Ovary (tissue), 3 donors: ENCODE measurements at regions not wholly inside any gene's neighbourhood (a gene's known extent, or its start where the extent isn't known, plus 50 kb on each side); places are given as distances from the start of the nearest gene placed in this dataset.

Experiments used
- POLR2A ChIP-seq: fragments of 450-650 bp; IDR thresholded peaks from one replicate; pipeline ENCODE4 v1.6.1; 2017; ENCODE audit warnings: antibody characterized with exemption, mild to moderate bottlenecking, moderate library complexity
- TF ChIP-seq, protein P1 (sequence below), 3 donors: fragments of 450-650 bp in 2 of 3; fragments of 200-600 bp in 1 of 3; IDR thresholded peaks; one replicate each; pipeline versions ENCODE4 v1.5.1 to v1.8.0; 2016 to 2022; ENCODE audit warnings: antibody characterized with exemption in 3 of 3, mild to moderate bottlenecking in 1 of 3
- donor health status: DM: no; HTN: no; CAD: no.

- TF ChIP-seq, protein P1, sequence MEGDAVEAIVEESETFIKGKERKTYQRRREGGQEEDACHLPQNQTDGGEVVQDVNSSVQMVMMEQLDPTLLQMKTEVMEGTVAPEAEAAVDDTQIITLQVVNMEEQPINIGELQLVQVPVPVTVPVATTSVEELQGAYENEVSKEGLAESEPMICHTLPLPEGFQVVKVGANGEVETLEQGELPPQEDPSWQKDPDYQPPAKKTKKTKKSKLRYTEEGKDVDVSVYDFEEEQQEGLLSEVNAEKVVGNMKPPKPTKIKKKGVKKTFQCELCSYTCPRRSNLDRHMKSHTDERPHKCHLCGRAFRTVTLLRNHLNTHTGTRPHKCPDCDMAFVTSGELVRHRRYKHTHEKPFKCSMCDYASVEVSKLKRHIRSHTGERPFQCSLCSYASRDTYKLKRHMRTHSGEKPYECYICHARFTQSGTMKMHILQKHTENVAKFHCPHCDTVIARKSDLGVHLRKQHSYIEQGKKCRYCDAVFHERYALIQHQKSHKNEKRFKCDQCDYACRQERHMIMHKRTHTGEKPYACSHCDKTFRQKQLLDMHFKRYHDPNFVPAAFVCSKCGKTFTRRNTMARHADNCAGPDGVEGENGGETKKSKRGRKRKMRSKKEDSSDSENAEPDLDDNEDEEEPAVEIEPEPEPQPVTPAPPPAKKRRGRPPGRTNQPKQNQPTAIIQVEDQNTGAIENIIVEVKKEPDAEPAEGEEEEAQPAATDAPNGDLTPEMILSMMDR (IDR thresholded peaks at IDR 0.05) = no peak
- TF ChIP-seq POLR2A = no peak
Observed at GRCh38 chr18:21177822-21178221, 64.2 kb upstream of the GREB1L start.
